B cell (primary cell): ENCODE measurements at regions not wholly inside any gene's neighbourhood (a gene's known extent, or its start where the extent isn't known, plus 50 kb on each side); places are given as distances from the start of the nearest gene placed in this dataset.
"Not testable (repeated sequence)": the region's sequence is repeated elsewhere in the genome, so short reads cannot be mapped to it uniquely, and the experiment has no call there.

Source experiments
- ATAC-seq: fragments of 200-7000 bp; cut with Tn5 transposase; one replicate; pipeline ENCODE4 v1.10.0; 2021; ENCODE audit warnings: low read depth, mild to moderate bottlenecking, moderate number of reproducible peaks, moderate library complexity
- CTCF ChIA-PET: fragments of 350-600 bp; sonication (Branson Sonifier 250); formaldehyde crosslinking; loops from one replicate; lab custom pipeline; 2021; ENCODE audit warnings: antibody characterized with exemption, inconsistent platforms; lab: Charles Lee
- POLR2A ChIA-PET: fragments of 350-600 bp; sonication (Branson Sonifier 250); formaldehyde crosslinking; loops from one replicate; lab custom pipeline; 2021; ENCODE audit warnings: antibody characterized with exemption; lab: Charles Lee
- DNase-seq: peaks from one replicate; pipeline ENCODE4 v3.0.0; 2013
- H2AFZ ChIP-seq: 2 replicates; pipeline ENCODE4 v1.6.1; 2012; ENCODE audit warnings: mild to moderate bottlenecking, low read depth, low read length; ENCODE audit not compliant: insufficient read depth, poor library complexity, severe bottlenecking
- H3K27ac ChIP-seq, 2 donors: 1 replicate in 1 of 2; 2 replicates in 1 of 2; pipeline ENCODE4 v1.5.1; 2012 to 2013; ENCODE audit warnings: low read length in 2 of 2, mild to moderate bottlenecking in 2 of 2, moderate library complexity in 1 of 2
- H3K27me3 ChIP-seq, 4 experiments: fragments of 200-600 bp in 1 of 4; sonication (generic) in 1 of 4; replicated peaks in 1 of 4; 1 replicate in 2 of 4; 2 replicates in 2 of 4; pipeline versions ENCODE4 v1.6.1 to v1.7.0; 2013 to 2016; ENCODE audit warnings: low read length in 3 of 4, mild to moderate bottlenecking in 2 of 4, mixed read lengths in 1 of 4, moderate library complexity in 1 of 4; ENCODE audit not compliant: insufficient read depth in 4 of 4, control insufficient read depth in 3 of 4; ENCODE audit errors: control extremely low read depth in 1 of 4
- H3K36me3 ChIP-seq, 2 experiments: replicated peaks in 1 of 2; 1 replicate in 1 of 2; 2 replicates in 1 of 2; pipeline versions ENCODE4 v1.6.1 to v1.7.1; 2013; ENCODE audit warnings: low read length in 1 of 2; ENCODE audit not compliant: insufficient read depth in 2 of 2, control insufficient read depth in 1 of 2; ENCODE audit errors: control extremely low read depth in 1 of 2, extremely low read depth in 1 of 2
- H3K4me1 ChIP-seq, 2 donors: fragments of 200-600 bp in 1 of 2; sonication (generic) in 1 of 2; 1 replicate in 1 of 2; 2 replicates in 1 of 2; pipeline versions ENCODE4 v1.5.1 to v1.6.1; 2013 to 2017; ENCODE audit warnings: low read length in 2 of 2; ENCODE audit not compliant: control insufficient read depth in 2 of 2, insufficient read depth in 2 of 2
- H3K4me2 ChIP-seq: replicated peaks from 2 replicates; pipeline ENCODE3; 2012; ENCODE audit warnings: mild to moderate bottlenecking, low read depth, low read length; ENCODE audit not compliant: poor library complexity, severe bottlenecking
- H3K4me3 ChIP-seq, 5 experiments: fragments of 200-600 bp in 1 of 5; sonication (generic) in 1 of 5; 1 replicate in 3 of 5; 2 replicates in 2 of 5; pipeline versions ENCODE4 v1.5.1 to v1.7.0; 2011 to 2016; ENCODE audit warnings: low read length in 4 of 5, mild to moderate bottlenecking in 4 of 5, low read depth in 2 of 5, control low read depth in 1 of 5, moderate library complexity in 1 of 5; ENCODE audit not compliant: insufficient read depth in 1 of 5; ENCODE audit errors: control extremely low read depth in 1 of 5, extremely low read depth in 1 of 5
- H3K79me2 ChIP-seq: fragments of 200-600 bp; sonication (generic); one replicate; pipeline ENCODE4 v1.6.0; 2016; ENCODE audit warnings: low read length; ENCODE audit not compliant: control insufficient read depth, insufficient read depth
- H3K9ac ChIP-seq: fragments of 200-600 bp; sonication (generic); 2 replicates; pipeline ENCODE4 v1.6.1; 2017; ENCODE audit warnings: mild to moderate bottlenecking, low read length, moderate library complexity
- H3K9me3 ChIP-seq, 3 donors: one replicate each; pipeline versions ENCODE4 v1.6.1 to v1.7.1; 2013; ENCODE audit warnings: low read length in 2 of 3; ENCODE audit not compliant: control insufficient read depth in 2 of 3, insufficient read depth in 1 of 3; ENCODE audit errors: control extremely low read depth in 1 of 3
- H4K20me1 ChIP-seq: 2 replicates; pipeline ENCODE4 v1.6.0; 2012; ENCODE audit warnings: mild to moderate bottlenecking, low read length; ENCODE audit not compliant: insufficient read depth, control insufficient read depth, poor library complexity, severe bottlenecking
- H3K27ac Mint-ChIP-seq: one replicate; pipeline ENCODE4 v1.8.0; 2021; ENCODE audit warnings: mixed read lengths
- H3K27me3 Mint-ChIP-seq: one replicate; pipeline ENCODE4 v1.8.0; 2021; ENCODE audit warnings: mixed read lengths
- H3K4me1 Mint-ChIP-seq: one replicate; pipeline ENCODE4 v1.8.0; 2021; ENCODE audit warnings: mixed read lengths
- H3K4me3 Mint-ChIP-seq: one replicate; pipeline ENCODE4 v1.8.0; 2021; ENCODE audit warnings: mixed read lengths
- H3K9me3 Mint-ChIP-seq: one replicate; pipeline ENCODE4 v1.8.0; 2022; ENCODE audit warnings: mixed read lengths; ENCODE audit not compliant: insufficient read depth
- CTCF ChIP-seq: fragments of 200-600 bp; IDR thresholded peaks from one replicate; pipeline ENCODE4 v1.8.0; 2022; ENCODE audit warnings: antibody characterized with exemption, mild to moderate bottlenecking
- EZH2 ChIP-seq: IDR thresholded peaks from 2 replicates; pipeline ENCODE4 v1.6.1; 2012; ENCODE audit warnings: borderline replicate concordance, low read depth, mild to moderate bottlenecking, moderate library complexity, low read length; ENCODE audit not compliant: insufficient read depth, poor library complexity, severe bottlenecking
- WGBS: methylation state at CpG from one replicate; pipeline ENCODE4 v1.1.5; 2013; ENCODE audit warnings: missing lambda C conversion rate; ENCODE audit not compliant: insufficient coverage; 5-methylcytosine and 5-hydroxymethylcytosine counted together
- intact Hi-C: fragments of 100-400 bp; cut with micrococcal nuclease; formaldehyde crosslinking; loops from one replicate; pipeline ENCODE4 v1.10.0; 2022

- Histone ChIP-seq H3K4me2 (no peak overlapping the region), H3K36me3 (no peaks in the 10 kb centered on the region), H3K9me3 (no peaks in the 10 kb centered on the region), H3K4me3 (no peak overlapping the region), H2AFZ (no peak overlapping the region), H3K27me3 (no peaks in the 10 kb centered on the region), H4K20me1 (no peaks in the 10 kb centered on the region), H3K9ac (no peak overlapping the region), H3K79me2 (no peaks in the 10 kb centered on the region), H3K27ac (no peak overlapping the region), H3K4me1 (no peaks in the 10 kb centered on the region)
- CTCF ChIA-PET = no interaction called here
- Mint-ChIP-seq H3K4me3 (no peak overlapping the region), H3K27ac (no peak overlapping the region), H3K9me3 (no peaks in the 10 kb centered on the region), H3K4me1 (no peaks in the 10 kb centered on the region), H3K27me3 (no peaks in the 10 kb centered on the region)
- POLR2A ChIA-PET = no interaction called here
- TF ChIP-seq CTCF (no peak), EZH2 (no peak)
- WGBS = 96% methylated on average over 2 of the region's 3 CpGs
- ATAC-seq = no peak
- intact Hi-C loops = no loop called here
- no peak for DNase-seq
Measured at GRCh38 chr2:153532140-153532539, 53.6 kb upstream of the RPRM start.

GRCh38 chr2:153533803-153534202 is 55.2 kb upstream of the RPRM start:
- H3K4me1 Mint-ChIP-seq, H3K27ac Mint-ChIP-seq, ATAC-seq, H3K9ac ChIP-seq, DNase-seq, H3K4me2 ChIP-seq, intact Hi-C loops, H3K9me3 ChIP-seq, H3K4me1 ChIP-seq, H2AFZ ChIP-seq, H3K79me2 ChIP-seq, H3K27me3 Mint-ChIP-seq, H3K36me3 ChIP-seq, H3K27me3 ChIP-seq, POLR2A ChIA-PET, H3K4me3 ChIP-seq, H3K27ac ChIP-seq, H4K20me1 ChIP-seq, H3K9me3 Mint-ChIP-seq, H3K4me3 Mint-ChIP-seq: not testable (repeated sequence)
- CTCF ChIA-PET = interaction anchor here (0.9 kb wide), 1 partner anchor 15 kb away, joined by 3 read pairs; no protein-coding TSS in a partner anchor
- 83% methylated on average over 2 of the region's 4 CpGs for WGBS

DNA sequence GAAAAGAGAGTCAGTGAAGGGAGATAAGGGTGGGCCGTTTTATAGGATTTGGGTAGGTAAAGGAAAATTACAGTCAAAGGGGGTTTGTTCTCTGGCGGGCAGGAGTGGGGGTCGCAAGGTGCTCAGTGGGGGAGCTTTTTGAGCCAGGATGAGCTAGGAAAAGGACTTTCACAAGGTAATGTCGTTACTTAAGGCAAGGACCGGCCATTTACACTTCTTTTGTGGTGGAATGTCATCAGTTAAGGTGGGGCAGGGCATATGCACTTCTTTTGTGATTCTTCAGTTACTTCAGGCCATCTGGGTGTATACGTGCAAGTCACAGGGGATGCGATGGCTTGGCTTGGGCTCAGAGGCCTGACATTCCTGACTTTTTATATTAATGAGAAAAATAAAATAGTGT is 56.0 kb upstream of the RPRM start:
- WGBS = 85% methylated on average over 3 of the region's 7 CpGs
- H3K27ac Mint-ChIP-seq, H2AFZ ChIP-seq, H3K79me2 ChIP-seq, H3K4me1 Mint-ChIP-seq, H3K27ac ChIP-seq, H3K4me2 ChIP-seq, H4K20me1 ChIP-seq, H3K4me1 ChIP-seq, CTCF ChIA-PET, H3K27me3 Mint-ChIP-seq, H3K36me3 ChIP-seq, H3K9me3 ChIP-seq, POLR2A ChIA-PET, ATAC-seq, DNase-seq, H3K4me3 ChIP-seq, H3K27me3 ChIP-seq, intact Hi-C loops, H3K9ac ChIP-seq, H3K4me3 Mint-ChIP-seq, H3K9me3 Mint-ChIP-seq: not testable (repeated sequence)
